IMR-90 (cell line): ENCODE measurements at regions not wholly inside any gene's neighbourhood (a gene's known extent, or its start where the extent isn't known, plus 50 kb on each side); places are given as distances from the start of the nearest gene placed in this dataset.

Source experiments
- ATAC-seq: fragments of 200-7000 bp; cut with Tn5 transposase; 2 replicates; pipeline ENCODE4 v1.9.1; 2020; ENCODE audit warnings: low read depth, mild to moderate bottlenecking, moderate library complexity
- BruUV-seq: library from RNA; stranded (reverse); fragments of 400-500 nt; replicated peaks from 2 replicates; lab custom pipeline; 2021; lab: Mats Ljungman, UMichigan
- CTCF ChIA-PET: fragments of 300-600 bp; formaldehyde crosslinking; extraction: SDS; loops from one replicate; lab custom pipeline; 2021; ENCODE audit warnings: antibody characterized with exemption; lab: Yijun Ruan, JAX
- POLR2A ChIA-PET: fragments of 300-600 bp; sonication (Branson Sonifier 250); formaldehyde crosslinking; loops from one replicate; lab custom pipeline; 2022; ENCODE audit warnings: antibody characterized with exemption; ENCODE audit not compliant: unreplicated experiment; lab: Charles Lee
- DNase-seq: peaks from one replicate; pipeline ENCODE4 v3.0.0; 2013
- H2AFZ ChIP-seq: replicated peaks from 2 replicates; pipeline ENCODE3; 2013; ENCODE audit warnings: low read length, mild to moderate bottlenecking; ENCODE audit not compliant: poor library complexity
- H2AK5ac ChIP-seq: 2 replicates; pipeline ENCODE4 v1.6.1; 2013; ENCODE audit warnings: low read depth, low read length, inconsistent platforms
- H2AK9ac ChIP-seq: replicated peaks from 2 replicates; pipeline ENCODE3; 2013; ENCODE audit warnings: mild to moderate bottlenecking, low read depth, low read length, moderate library complexity; ENCODE audit not compliant: poor library complexity
- H2BK120ac ChIP-seq: 2 replicates; pipeline ENCODE4 v1.6.1; 2013; ENCODE audit warnings: low read depth, low read length, inconsistent platforms
- H2BK15ac ChIP-seq: 3 replicates; pipeline ENCODE4 v1.6.1; 2013; ENCODE audit warnings: low read depth, low read length, inconsistent platforms
- H2BK20ac ChIP-seq: 2 replicates; pipeline ENCODE4 v1.6.1; 2013; ENCODE audit warnings: low read depth, mild to moderate bottlenecking, inconsistent platforms, low read length, moderate library complexity
- H2BK5ac ChIP-seq: 2 replicates; pipeline ENCODE4 v1.6.1; 2013; ENCODE audit warnings: mild to moderate bottlenecking, low read depth, low read length, inconsistent platforms; ENCODE audit not compliant: poor library complexity, severe bottlenecking
- H3K14ac ChIP-seq: replicated peaks from 2 replicates; pipeline ENCODE4 v1.6.1; 2013; ENCODE audit warnings: low read depth, low read length, inconsistent platforms
- H3K18ac ChIP-seq: 2 replicates; pipeline ENCODE4 v1.6.1; 2013; ENCODE audit warnings: low read depth, low read length, control low read depth
- H3K23ac ChIP-seq: 2 replicates; pipeline ENCODE4 v1.6.1; 2013; ENCODE audit warnings: low read depth, low read length, inconsistent platforms
- H3K27ac ChIP-seq: 2 replicates; pipeline ENCODE4 v1.5.1; 2013; ENCODE audit warnings: mild to moderate bottlenecking, control low read depth, low read length; ENCODE audit not compliant: insufficient read depth
- H3K27me3 ChIP-seq: 2 replicates; pipeline ENCODE4 v1.6.1; 2013; ENCODE audit warnings: low read length; ENCODE audit not compliant: control insufficient read depth, insufficient read depth
- H3K36me3 ChIP-seq: 2 replicates; pipeline ENCODE4 v1.6.1; 2013; ENCODE audit warnings: low read length, mixed read lengths; ENCODE audit not compliant: control insufficient read depth, insufficient read depth
- H3K4ac ChIP-seq: 2 replicates; pipeline ENCODE4 v1.6.1; 2013; ENCODE audit warnings: low read depth, low read length, inconsistent platforms
- H3K4me1 ChIP-seq: 2 replicates; pipeline ENCODE4 v1.6.1; 2013; ENCODE audit warnings: low read length, mixed read lengths; ENCODE audit not compliant: control insufficient read depth, insufficient read depth
- H3K4me2 ChIP-seq: 2 replicates; pipeline ENCODE4 v1.6.1; 2013; ENCODE audit warnings: low read depth, mild to moderate bottlenecking, control low read depth, low read length, moderate library complexity
- H3K4me3 ChIP-seq: 2 replicates; pipeline ENCODE4 v1.5.1; 2013; ENCODE audit warnings: low read depth, mild to moderate bottlenecking, control low read depth, low read length, moderate library complexity; ENCODE audit not compliant: insufficient read depth
- H3K56ac ChIP-seq: 2 replicates; pipeline ENCODE4 v1.6.1; 2013; ENCODE audit warnings: low read length, inconsistent platforms; ENCODE audit not compliant: insufficient read depth; ENCODE audit errors: extremely low read depth
- H3K79me1 ChIP-seq, 2 experiments: 2 replicates each; pipeline ENCODE4 v1.6.1; 2013; ENCODE audit warnings: low read length in 2 of 2, inconsistent platforms in 1 of 2, low read depth in 1 of 2
- H3K9ac ChIP-seq: 2 replicates; pipeline ENCODE4 v1.6.1; 2013; ENCODE audit warnings: low read depth, low read length, control low read depth
- H3K9me1 ChIP-seq: 2 replicates; pipeline ENCODE4 v1.6.1; 2013; ENCODE audit warnings: low read length, inconsistent platforms; ENCODE audit not compliant: insufficient read depth
- H3K9me3 ChIP-seq: 2 replicates; pipeline ENCODE4 v1.6.1; 2013; ENCODE audit warnings: low read length; ENCODE audit not compliant: control insufficient read depth, insufficient read depth
- H4K20me1 ChIP-seq: 2 replicates; pipeline ENCODE4 v1.6.1; 2013; ENCODE audit warnings: low read length, inconsistent platforms; ENCODE audit not compliant: insufficient read depth
- H4K5ac ChIP-seq: 2 replicates; pipeline ENCODE4 v1.6.1; 2013; ENCODE audit warnings: mild to moderate bottlenecking, low read depth, low read length, control low read depth
- H4K8ac ChIP-seq, 2 experiments: 2 replicates each; pipeline ENCODE4 v1.6.1; 2013; ENCODE audit warnings: low read depth in 2 of 2, low read length in 2 of 2, control low read depth in 1 of 2, inconsistent platforms in 1 of 2
- H4K91ac ChIP-seq: 2 replicates; pipeline ENCODE4 v1.6.1; 2013; ENCODE audit warnings: low read depth, low read length, inconsistent platforms; ENCODE audit not compliant: insufficient read depth
- BHLHE40 ChIP-seq: fragments of 150-350 bp; IDR thresholded peaks from 2 replicates; pipeline ENCODE4 v1.6.1; 2016; ENCODE audit warnings: mild to moderate bottlenecking, low read depth, low read length
- CEBPB ChIP-seq: IDR thresholded peaks from 2 replicates; pipeline ENCODE4 v1.6.1; 2012; ENCODE audit warnings: low read depth, low read length, improper control_type of control experiment
- CHD1 ChIP-seq: IDR thresholded peaks from 2 replicates; pipeline ENCODE4 v1.6.1; 2012; ENCODE audit warnings: low read depth, low read length, improper control_type of control experiment
- MAFK ChIP-seq: IDR thresholded peaks from 2 replicates; pipeline ENCODE4 v1.6.1; 2012; ENCODE audit warnings: low read depth, low read length, improper control_type of control experiment
- MAZ ChIP-seq: IDR thresholded peaks from 2 replicates; pipeline ENCODE4 v1.6.1; 2012; ENCODE audit warnings: low read depth, mild to moderate bottlenecking, low read length, improper control_type of control experiment, moderate library complexity, borderline replicate concordance
- MXI1 ChIP-seq: IDR thresholded peaks from 2 replicates; pipeline ENCODE4 v1.6.1; 2012; ENCODE audit warnings: low read depth, mild to moderate bottlenecking, low read length, moderate library complexity, borderline replicate concordance
- NFE2L2 ChIP-seq: fragments of 150-350 bp; IDR thresholded peaks from 2 replicates; pipeline ENCODE4 v1.6.1; 2016; ENCODE audit warnings: low read depth, mild to moderate bottlenecking, low read length
- RAD21 ChIP-seq: IDR thresholded peaks from 2 replicates; pipeline ENCODE4 v1.6.1; 2012; ENCODE audit warnings: low read length, improper control_type of control experiment
- RCOR1 ChIP-seq: IDR thresholded peaks from 2 replicates; pipeline ENCODE4 v1.6.1; 2012; ENCODE audit warnings: mild to moderate bottlenecking, low read length, improper control_type of control experiment; ENCODE audit not compliant: insufficient replicate concordance
- RFX5 ChIP-seq: IDR thresholded peaks from 2 replicates; pipeline ENCODE4 v1.8.0; 2012; ENCODE audit warnings: low read depth, mild to moderate bottlenecking, low read length, moderate library complexity
- SMC3 ChIP-seq: fragments of 150-350 bp; IDR thresholded peaks from 2 replicates; pipeline ENCODE4 v1.6.1; 2016; ENCODE audit warnings: low read depth, mild to moderate bottlenecking, antibody characterized with exemption, low read length, moderate library complexity
- WGBS, 2 experiments: methylation state at CpG; one replicate each; pipeline versions ENCODE4 v1.1.5 to v1.1.7; 2013; ENCODE audit warnings: missing lambda C conversion rate in 2 of 2; ENCODE audit not compliant: insufficient read length in 1 of 2; ENCODE audit errors: extremely low coverage in 2 of 2; 5-methylcytosine and 5-hydroxymethylcytosine counted together
- dilution Hi-C: fragments of 300-500 bp; cut with HindIII; formaldehyde crosslinking; loops from one replicate; pipeline ENCODE4 v1.14.3; 2018; ENCODE audit warnings: low sequenced_read_pairs; ENCODE audit not compliant: unreplicated experiment
- in situ Hi-C: fragments of 300-500 bp; cut with MboI; formaldehyde crosslinking; loops from 3 replicates; pipeline ENCODE4 v1.14.3; 2019; ENCODE audit warnings: low sequenced_read_pairs, inconsistent platforms, mixed read lengths
- intact Hi-C: fragments of 100-400 bp; cut with micrococcal nuclease; formaldehyde crosslinking; loops from 2 replicates; pipeline ENCODE4 v1.10.0; 2022
- TF ChIP-seq, protein P1 (sequence below): fragments of 150-350 bp; IDR thresholded peaks from 2 replicates; pipeline ENCODE4 v1.6.1; 2017; ENCODE audit warnings: mild to moderate bottlenecking, antibody characterized with exemption, low read length, low read depth
- TF ChIP-seq, protein P2 (sequence below): fragments of 150-350 bp; IDR thresholded peaks from 2 replicates; pipeline ENCODE4 v1.6.1; 2016; ENCODE audit warnings: low read depth, mild to moderate bottlenecking, low read length, moderate library complexity, borderline replicate concordance

DNA sequence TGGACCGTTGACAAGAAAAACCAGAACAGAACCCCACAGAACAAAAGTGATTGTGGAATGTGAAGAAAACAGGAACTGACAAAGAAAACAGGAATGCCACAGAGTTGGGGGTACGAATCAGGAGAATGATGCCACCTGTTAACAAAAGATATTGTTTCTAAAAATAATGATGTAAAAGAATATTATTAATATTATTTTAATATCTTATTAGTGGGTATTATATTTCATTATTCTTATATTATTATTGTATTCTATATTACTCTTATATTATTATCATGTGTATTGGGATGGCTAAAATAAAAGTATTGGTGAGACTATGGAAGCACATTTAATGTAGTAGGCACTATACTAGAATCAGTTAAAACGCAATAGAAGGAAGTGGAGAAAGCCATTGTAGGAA lies 659.0 kb upstream of the PCDH15 start:
- no peak overlapping the region for H4K91ac ChIP-seq
- no peaks in the 10 kb centered on the region for H3K9me1 ChIP-seq
- no peak for DNase-seq
- H4K20me1 ChIP-seq = no peaks in the 10 kb centered on the region
- H3K9me3 ChIP-seq = peaks cover 2% of the 10 kb centered on the region
- no peak overlapping the region for H2BK15ac ChIP-seq
- no peak overlapping the region for H3K4me3 ChIP-seq
- H3K36me3 ChIP-seq = no peaks in the 10 kb centered on the region
- no peak overlapping the region for H4K5ac ChIP-seq
- dilution Hi-C loops (no loop called here), intact Hi-C loops (no loop called here), in situ Hi-C loops (no loop called here)
- no peak overlapping the region for H2BK5ac ChIP-seq
- H2AK5ac ChIP-seq = no peak overlapping the region
- no peak for TF ChIP-seq RFX5
- no peak for TF ChIP-seq MAZ
- TF ChIP-seq MAFK = no peak
- TF ChIP-seq, protein P1, sequence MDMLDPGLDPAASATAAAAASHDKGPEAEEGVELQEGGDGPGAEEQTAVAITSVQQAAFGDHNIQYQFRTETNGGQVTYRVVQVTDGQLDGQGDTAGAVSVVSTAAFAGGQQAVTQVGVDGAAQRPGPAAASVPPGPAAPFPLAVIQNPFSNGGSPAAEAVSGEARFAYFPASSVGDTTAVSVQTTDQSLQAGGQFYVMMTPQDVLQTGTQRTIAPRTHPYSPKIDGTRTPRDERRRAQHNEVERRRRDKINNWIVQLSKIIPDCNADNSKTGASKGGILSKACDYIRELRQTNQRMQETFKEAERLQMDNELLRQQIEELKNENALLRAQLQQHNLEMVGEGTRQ = no peak
- TF ChIP-seq, protein P2, sequence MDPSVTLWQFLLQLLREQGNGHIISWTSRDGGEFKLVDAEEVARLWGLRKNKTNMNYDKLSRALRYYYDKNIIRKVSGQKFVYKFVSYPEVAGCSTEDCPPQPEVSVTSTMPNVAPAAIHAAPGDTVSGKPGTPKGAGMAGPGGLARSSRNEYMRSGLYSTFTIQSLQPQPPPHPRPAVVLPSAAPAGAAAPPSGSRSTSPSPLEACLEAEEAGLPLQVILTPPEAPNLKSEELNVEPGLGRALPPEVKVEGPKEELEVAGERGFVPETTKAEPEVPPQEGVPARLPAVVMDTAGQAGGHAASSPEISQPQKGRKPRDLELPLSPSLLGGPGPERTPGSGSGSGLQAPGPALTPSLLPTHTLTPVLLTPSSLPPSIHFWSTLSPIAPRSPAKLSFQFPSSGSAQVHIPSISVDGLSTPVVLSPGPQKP = no peak
- no peak for TF ChIP-seq MXI1
- no peak for TF ChIP-seq NFE2L2
- no peak for TF ChIP-seq SMC3
- TF ChIP-seq CEBPB = no peak
- no peak for TF ChIP-seq RCOR1
- TF ChIP-seq RAD21 = no peak
- TF ChIP-seq CHD1 = no peak
- no peak for TF ChIP-seq BHLHE40
- H3K79me1 ChIP-seq = no peaks in the 10 kb centered on the region
- no peak overlapping the region for H3K27ac ChIP-seq
- H2BK120ac ChIP-seq = no peak overlapping the region
- no peak overlapping the region for H3K4me2 ChIP-seq
- no peak overlapping the region for H3K4ac ChIP-seq
- H3K56ac ChIP-seq = no peak overlapping the region
- no peak overlapping the region for H3K18ac ChIP-seq
- no peak overlapping the region for H3K23ac ChIP-seq
- H2AK9ac ChIP-seq = no peak overlapping the region
- no peak overlapping the region for H3K9ac ChIP-seq
- H4K8ac ChIP-seq = no peak overlapping the region
- BruUV-seq = no TSS peak
- no peaks in the 10 kb centered on the region for H3K4me1 ChIP-seq
- no peaks in the 10 kb centered on the region for H3K27me3 ChIP-seq
- no peak overlapping the region for H2BK20ac ChIP-seq
- no CpG with 5 or more reads among the region's 3 CpGs for WGBS, 2 experiments
- no peak for ATAC-seq
- no peak overlapping the region for H3K14ac ChIP-seq
- ChIA-PET CTCF (no interaction called here), POLR2A (no interaction called here)
- no peak overlapping the region for H2AFZ ChIP-seq
